BE2C (cell line): ENCODE measurements at regions not wholly inside any gene's neighbourhood (a gene's known extent, or its start where the extent isn't known, plus 50 kb on each side); places are given as distances from the start of the nearest gene placed in this dataset.

ENCODE experiments used
- DNase-seq: peaks from one replicate; pipeline ENCODE4 v3.0.0-alpha.2; 2020
- H3K27me3 ChIP-seq: fragments of 250-450 bp; sonication (Bioruptor Pico); 2 replicates; pipeline ENCODE4 v1.5.1; 2020; ENCODE audit warnings: mild to moderate bottlenecking
- H3K36me3 ChIP-seq: fragments of 250-450 bp; sonication (Bioruptor Pico); 2 replicates; pipeline ENCODE4 v1.5.1; 2020; ENCODE audit warnings: mild to moderate bottlenecking
- H3K4me1 ChIP-seq: fragments of 250-450 bp; sonication (Bioruptor Pico); 2 replicates; pipeline ENCODE4 v1.5.1; 2020
- H3K4me3 ChIP-seq: 2 replicates; pipeline ENCODE4 v1.5.1; 2011; ENCODE audit warnings: low read depth, low read length
- H3K9me3 ChIP-seq: fragments of 250-450 bp; sonication (Bioruptor Pico); 2 replicates; pipeline ENCODE4 v1.5.1; 2020
- CTCF ChIP-seq: IDR thresholded peaks from 2 replicates; pipeline ENCODE4 v1.5.1; 2012; ENCODE audit warnings: mild to moderate bottlenecking, low read depth, low read length

GRCh38 chr14:50055461-50056228 is 60.7 kb downstream of the VCPKMT start:
- no peaks in the 10 kb centered on the region for H3K36me3 ChIP-seq
- peaks cover 9% of the 10 kb centered on the region for H3K4me1 ChIP-seq
- no peak for DNase-seq
- H3K4me3 ChIP-seq, result no peak overlapping the region
- no peaks in the 10 kb centered on the region for H3K9me3 ChIP-seq
- H3K27me3 ChIP-seq, result no peaks in the 10 kb centered on the region
- TF ChIP-seq CTCF, result peak; percentile 30

GRCh38 chr14:50056435-50056834 is 59.9 kb downstream of the VCPKMT start:
- Histone ChIP-seq H3K27me3 (no peaks in the 10 kb centered on the region), H3K9me3 (no peaks in the 10 kb centered on the region), H3K4me1 (peaks cover 17% of the 10 kb centered on the region), H3K4me3 (no peak overlapping the region), H3K36me3 (no peaks in the 10 kb centered on the region)
- TF ChIP-seq CTCF, result no peak
- DNase-seq, result no peak

GRCh38 chr14:50057331-50057730 is 59.0 kb downstream of the VCPKMT start:
- no peaks in the 10 kb centered on the region for H3K36me3 ChIP-seq
- H3K4me1 ChIP-seq, result peaks cover 25% of the 10 kb centered on the region
- no peaks in the 10 kb centered on the region for H3K27me3 ChIP-seq
- H3K9me3 ChIP-seq, result no peaks in the 10 kb centered on the region
- DNase-seq, result no peak
- no peak for TF ChIP-seq CTCF
- no peak overlapping the region for H3K4me3 ChIP-seq

GRCh38 chr14:50058113-50058512 is 58.3 kb downstream of the VCPKMT start:
- H3K4me1 ChIP-seq, result peaks cover 31% of the 10 kb centered on the region
- no peak for TF ChIP-seq CTCF
- H3K27me3 ChIP-seq, result no peaks in the 10 kb centered on the region
- no peaks in the 10 kb centered on the region for H3K9me3 ChIP-seq
- H3K36me3 ChIP-seq, result no peaks in the 10 kb centered on the region
- DNase-seq, result no peak
- no peak overlapping the region for H3K4me3 ChIP-seq
